GM19372 (cell line): ENCODE measurements at regions not wholly inside any gene's neighbourhood (a gene's known extent, or its start where the extent isn't known, plus 50 kb on each side); places are given as distances from the start of the nearest gene placed in this dataset.

Experiments
- ATAC-seq: cut with Tn5 transposase; IDR thresholded peaks from one replicate; pipeline ENCODE4 v1.9.1; 2021; ENCODE audit warnings: mild to moderate bottlenecking, low read depth, moderate library complexity; ENCODE audit not compliant: unreplicated experiment

DNA sequence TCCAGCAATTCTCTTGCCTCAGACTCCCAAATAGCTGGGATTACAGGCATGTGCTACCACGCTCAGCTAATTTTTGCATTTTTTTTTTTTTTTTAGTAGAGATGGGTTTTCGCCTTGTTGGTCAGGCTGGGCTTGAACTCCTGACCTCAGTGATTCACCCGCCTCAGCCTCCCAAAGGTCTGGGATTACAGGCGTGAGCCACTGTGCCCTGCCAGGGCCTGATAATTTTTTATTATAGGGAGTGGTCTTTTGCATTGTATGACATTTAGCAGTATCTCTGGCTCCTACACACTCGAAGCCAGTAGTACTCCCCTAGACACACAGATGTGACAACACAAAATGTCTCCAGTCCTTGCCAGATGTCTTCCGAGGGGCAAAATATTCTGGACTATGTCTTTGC is 124.0 kb downstream of the DKK1 start:
- ATAC-seq = no peak

DNA sequence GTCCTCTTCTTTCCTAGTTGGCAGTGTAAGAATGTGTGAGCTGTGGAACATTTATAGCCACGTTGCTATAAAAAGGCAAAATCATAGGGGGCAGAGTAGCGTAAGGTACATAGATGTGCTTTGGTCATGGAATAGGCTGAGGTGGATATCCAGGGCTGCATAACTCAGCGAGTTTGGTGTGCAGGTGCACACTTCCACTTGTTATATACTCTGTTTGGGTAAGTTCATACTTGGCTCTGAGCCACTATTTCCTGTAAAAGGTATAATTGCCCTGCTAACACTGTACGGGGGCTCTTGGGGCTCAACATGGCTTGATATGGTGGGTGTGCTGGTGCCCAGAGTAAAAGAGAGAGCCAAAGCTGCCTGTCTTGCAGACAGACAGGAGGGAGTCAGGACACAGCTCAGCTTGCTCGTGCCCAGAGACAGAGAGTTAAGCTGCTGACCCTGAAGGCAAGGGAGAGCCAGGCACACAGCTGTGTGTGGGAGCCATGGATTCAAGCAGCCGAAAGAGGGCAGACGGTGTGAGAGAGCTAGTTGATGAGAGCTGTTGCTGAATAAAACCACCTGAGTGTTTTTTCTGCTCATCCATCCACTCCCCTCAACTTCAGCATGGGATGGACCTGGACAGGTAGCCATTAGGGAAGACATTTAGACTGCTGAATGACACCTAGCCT is 126.7 kb downstream of the DKK1 start:
- ATAC-seq = no peak

DNA sequence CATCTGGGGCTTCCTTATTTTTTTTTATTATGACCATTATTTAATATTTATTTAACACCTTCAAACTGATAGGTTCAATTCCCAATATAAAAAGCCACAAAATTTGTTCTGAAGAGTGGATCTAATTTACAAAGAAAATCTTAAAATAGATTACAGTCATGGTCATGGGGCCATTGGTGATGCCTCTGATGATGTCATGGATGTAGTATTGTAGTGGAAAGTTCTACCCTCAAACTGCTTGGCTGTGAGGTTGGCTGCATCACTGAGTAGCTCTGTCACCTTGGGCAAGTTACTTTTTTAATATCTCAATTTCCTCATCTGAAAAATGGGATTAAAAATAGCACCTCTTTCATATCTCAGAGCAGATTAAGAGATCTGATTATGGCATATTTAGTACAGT is 128.5 kb downstream of the DKK1 start:
- ATAC-seq = no peak

DNA sequence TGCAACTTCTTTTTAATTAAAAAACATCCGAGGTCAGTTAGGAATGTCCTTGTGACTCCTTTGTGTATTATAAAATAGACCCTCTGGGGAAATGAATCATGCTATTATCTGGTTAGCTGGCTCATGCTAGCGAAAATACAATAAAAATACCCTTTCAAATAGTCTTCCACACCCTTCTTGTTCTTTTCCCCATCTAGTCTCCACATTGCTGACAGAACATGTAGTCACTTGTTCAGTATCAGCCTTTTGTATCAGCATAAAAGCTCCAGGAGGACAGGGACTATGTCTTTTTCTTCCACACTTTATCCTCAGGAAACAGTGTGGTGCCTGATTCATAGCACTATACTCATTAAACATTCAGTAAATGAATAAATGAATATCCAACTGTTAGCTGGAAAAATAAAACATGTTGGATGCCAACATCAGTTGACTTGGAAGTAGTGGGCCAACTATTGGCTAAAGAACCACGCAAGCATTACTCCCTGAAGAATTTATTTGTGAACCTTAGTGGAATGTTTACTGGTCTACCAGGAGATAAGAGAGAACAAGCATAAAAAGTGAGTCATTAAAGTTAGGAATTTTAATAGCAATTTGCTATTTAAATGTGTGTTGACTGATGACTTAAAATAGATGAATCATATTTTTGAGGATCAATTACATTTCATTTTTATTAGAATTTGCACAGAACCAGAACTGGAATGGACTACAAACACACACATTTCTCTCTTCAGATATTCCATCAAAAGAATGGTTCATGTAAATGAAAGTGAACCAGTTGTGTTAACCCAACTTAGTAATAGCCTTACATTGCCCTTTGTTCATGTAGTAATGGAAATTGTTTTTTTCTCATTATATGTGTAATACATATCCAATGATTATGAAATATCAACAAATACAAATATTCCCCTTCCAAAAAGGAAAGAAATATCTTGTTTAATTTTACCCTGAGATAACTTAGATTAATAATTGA is 129.6 kb downstream of the DKK1 start:
- no peak for ATAC-seq

DNA sequence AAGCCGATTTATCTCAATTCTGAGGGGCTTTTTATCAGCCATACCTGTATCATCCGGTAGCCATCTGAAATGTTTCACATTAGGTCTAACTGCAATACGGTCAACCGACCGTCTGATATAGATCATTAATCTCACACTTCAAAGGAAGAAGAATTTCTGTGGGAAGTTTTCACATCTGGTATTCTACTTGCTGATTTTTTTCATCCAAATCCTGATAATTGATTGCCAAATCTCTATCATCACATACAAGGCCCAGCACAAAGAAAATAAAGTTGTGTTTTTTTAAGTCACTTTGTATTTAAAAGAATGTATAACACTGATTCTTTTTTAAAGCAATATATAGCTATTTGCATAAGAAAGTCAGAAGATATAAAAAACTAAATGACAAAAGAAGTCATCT is 132.3 kb downstream of the DKK1 start:
- no peak for ATAC-seq

DNA sequence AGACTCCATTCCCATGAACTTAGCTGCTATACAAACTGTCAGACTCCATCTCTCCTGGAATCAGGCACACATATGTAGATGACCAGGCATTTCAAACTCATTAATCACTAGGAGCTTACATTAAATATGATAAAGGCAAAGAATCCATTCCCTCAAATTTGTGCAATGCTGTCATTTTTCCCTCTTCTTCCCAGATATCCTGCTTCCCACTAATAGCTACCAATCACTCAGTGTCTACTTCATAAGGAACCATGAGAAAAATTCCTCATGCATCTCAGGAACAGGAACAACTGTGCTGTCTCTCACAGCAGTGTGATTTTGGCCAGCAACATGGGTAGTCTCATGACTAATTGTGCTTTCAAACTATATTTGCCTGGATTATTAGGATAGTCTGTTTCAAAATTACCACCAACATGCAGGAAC is 133.9 kb downstream of the DKK1 start:
- no peak for ATAC-seq

DNA sequence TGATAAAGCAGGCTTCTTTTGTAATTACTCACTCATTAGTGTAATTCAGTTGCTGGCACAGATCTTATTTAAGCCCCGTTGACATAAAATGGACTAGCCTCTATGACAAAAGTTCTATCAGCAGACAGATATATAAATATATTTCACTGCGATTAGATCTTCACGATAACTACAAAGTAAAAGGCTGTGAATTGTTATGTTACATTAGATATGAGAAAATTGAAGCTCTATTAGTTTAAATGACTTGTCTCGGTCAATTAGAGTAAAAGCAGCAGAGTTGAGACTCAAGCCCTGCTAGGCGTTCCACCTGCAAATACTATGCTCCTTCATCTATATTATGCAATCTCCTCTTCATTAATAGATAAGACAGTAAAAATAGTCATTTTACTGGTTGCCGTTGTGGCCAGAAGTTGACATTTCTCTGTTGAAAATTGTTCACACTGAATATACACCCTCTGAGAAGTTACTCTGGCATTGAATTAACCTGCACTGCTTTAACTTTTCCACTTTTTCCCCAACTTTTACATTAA is 136.7 kb downstream of the DKK1 start:
- ATAC-seq = no peak

DNA sequence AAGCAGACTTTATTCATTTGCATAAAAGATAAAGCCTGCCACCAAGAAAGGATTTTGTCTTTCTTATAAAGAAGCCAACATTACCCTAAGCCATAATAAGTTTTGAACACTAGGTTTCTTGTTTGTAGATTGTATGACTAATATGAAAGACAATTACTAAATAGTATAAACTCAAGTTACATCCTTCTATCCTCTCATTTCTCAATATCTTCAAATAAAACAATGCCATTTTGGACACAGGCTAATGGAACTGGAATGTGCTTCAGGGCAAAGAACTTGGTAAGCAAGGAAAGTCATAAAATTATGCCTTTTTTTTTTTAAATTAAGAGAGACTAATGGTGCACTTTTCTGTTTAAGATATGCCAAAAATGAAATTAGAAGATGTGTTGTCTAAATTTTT is 137.7 kb downstream of the DKK1 start:
- no peak for ATAC-seq

DNA sequence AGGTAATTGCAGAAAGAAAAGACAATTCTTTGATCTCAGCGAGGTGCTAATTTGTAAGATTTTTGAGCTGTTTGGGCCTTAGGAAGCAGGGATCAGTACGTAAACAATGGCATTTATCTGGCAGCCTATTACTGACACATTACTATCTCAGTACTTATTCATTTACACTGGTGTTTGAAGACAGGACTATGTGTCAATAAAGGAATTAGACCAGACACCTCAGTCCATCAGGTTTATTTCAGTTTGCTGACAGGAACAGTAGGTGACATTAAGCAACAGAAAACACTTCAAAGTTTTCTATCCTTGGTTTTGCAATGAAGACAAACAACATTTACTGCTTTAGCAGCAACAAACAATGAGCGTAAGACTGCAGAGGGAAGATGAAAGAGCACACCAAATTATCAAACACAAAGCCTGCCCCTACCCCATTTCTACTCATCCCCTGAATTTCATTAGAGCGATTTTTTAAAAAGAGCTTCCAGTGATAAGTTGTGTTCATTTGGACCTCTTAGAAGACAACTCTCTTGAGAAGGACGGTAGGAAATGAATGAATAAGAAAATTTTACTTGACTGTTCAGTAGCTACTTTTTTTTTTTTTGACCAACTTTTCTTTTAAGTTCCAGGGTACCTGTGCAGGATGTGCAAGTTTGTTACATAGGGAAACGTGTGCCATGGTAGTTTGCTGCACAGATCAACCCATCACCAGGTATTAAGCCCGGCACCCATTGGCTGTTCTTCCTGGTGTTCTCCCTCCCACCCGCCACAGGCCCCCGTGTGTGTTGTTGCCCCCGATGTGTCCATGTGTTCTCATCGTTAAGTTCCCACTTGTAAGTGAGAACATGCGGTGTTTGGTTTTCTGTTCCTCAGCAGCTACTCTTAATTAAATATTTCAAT is 138.8 kb downstream of the DKK1 start:
- ATAC-seq = no peak

DNA sequence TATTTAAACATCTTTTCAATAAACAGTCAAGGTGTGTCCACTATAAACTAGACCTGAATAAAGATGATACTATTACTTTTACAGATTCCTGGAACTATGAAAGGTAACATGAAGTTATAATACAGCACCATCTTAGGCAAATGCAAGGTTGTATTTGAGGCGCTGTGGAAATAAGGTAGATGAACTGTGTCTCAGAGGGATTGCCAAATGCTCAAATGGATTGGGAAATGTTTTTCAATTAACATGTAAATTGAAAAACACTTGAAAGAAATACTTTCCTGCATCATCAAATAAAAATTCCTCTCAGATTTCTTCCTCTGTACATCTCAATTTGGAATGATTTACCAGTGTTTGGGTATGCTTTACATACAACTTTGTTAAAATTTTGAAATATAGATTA is 139.4 kb downstream of the DKK1 start:
- no peak for ATAC-seq

DNA sequence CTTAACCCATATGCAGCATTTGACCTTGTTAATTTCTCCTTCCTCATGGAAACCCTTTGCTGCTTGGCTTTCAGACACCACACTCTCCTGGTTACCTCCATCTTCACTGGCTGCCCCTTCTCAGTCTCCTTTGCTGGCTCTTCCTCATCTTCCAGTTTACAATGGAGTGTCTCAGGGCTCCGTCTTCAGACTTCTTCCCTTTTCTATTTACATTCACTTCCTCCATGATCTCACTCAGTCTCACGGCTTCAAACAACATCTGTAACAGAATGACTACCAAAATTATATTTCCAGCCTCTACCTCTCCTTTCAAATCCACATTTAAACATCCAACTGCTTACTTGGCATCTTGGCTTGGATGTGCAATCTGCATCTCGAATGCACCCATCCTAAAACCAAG is 140.4 kb downstream of the DKK1 start:
- no peak for ATAC-seq

DNA sequence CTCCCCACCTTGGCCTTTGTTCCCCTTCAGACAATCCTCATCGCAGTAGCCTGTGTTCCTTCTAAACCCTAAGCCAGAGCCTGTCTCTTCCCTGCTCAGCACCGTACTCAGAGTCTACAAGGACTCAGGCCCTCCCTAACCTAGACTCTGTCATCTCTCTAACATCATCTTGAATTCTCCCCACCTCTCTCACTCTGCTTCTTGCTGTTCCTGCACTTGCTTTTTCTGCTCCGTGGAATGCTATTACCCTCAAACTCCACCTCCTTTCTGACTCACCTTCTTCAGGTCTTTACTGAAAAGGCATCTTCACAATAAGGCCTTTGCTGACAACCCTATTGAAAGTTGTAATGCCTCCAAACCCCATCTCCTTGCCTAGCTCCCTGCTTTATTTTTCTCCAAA is 141.0 kb downstream of the DKK1 start:
- no peak for ATAC-seq

DNA sequence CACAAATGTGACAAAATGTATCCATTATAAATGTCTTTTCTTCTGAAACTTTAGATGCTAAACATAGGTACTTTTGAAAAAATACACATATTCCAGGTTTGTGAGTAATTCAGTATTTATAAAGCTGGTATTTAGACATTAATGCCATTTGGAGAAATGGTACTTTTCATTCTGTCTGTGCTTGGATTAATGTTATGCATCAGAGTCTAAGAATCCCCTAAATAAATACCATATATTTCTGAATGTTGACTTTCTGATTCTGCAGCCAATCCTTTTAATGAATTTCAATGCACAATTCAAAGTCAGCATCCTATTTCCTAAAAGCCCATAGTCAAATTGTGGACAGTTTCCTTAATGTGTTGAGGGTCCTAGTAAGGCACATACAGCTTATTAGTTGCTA is 145.0 kb downstream of the DKK1 start:
- ATAC-seq = no peak

DNA sequence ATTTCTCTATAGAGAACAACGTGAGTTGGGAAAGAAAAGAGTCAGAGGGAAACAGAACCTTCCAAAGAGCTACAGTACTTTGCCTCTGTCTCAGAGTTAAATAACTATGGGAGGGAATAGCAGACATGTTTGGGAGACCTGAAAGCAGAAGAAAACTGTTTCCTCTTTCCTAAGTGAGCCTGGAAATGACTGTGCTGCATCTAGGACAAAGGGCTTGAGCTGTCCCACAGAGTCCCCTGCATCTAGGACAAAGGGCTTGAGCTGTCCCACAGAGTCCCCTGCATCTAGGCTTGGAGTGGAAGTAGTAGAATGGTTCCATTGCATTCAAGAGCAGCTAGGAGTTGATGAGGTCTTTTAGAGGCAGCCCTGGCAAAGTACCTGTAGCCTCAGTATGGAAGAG is 149.7 kb downstream of the DKK1 start:
- ATAC-seq = no peak

DNA sequence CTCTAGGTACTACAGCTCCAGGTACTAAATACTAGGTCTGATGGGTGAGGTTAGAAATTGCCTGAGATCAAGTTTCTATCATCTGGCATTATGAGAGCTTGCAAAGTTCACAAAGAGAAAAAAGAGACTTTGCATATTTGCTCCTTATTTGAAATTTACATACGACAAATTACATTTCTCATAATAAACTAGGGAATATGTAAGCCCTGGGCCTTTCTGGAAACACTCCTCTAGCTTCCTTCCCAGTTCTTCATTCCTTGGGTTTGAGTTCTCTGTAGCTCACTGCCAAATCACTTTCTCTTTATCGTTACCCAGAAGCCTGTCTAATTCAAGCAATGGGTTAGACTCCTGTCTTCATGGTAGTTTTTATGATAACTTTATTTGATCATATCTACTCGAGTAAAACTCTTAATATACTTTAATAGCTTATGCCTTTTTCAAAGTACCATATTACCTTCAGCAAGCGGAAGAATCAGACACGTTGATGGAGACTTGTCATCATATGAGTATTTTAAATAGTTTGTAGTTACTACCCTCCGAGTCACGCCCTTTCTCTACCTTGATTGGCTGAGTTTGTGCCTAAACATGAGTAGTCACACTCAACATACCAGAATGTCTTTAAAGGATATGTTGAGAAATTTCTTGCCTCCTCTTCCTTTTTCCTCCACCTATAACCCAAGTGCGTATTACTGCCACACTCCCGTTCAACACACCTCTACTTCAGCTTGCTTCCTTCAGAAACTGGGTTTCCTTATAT is 150.5 kb downstream of the DKK1 start:
- no peak for ATAC-seq

DNA sequence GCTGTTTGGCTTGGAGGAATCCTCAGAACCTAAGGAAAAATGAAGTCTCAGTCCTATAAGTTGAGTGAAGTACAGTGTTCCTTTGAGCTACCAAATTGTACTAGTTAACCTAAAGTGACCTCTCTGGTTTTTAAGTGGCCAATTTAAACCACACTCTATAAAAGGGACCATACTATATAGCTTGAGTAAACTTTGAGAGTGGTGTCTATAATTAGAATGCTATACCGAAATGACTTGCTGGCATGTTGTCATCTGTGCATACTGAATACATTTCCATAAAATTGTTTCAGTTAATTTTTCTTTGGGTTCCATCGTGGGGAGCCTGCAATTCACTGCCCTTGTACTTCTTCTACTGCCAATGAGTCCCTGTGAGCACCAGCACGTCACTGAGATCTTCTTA is 151.1 kb downstream of the DKK1 start:
- no peak for ATAC-seq

DNA sequence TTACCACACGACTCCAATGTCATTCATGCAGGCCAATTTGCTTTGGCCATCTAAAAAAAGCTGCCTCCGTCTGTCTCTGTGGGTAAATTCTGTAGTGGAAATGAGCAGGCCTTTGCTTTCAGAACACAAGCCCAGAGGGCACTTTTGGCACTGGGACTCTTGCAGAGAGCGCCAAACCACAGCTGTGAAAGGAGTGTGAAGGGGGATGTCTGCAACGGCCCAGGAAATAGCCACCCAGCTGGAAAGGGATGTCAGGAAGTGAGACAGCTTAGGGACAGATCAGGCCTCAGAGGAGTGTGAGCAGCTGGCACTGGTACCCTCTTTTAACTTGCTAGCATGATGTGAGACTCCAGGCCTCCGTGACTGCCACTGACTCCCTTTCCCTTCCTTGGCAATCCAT is 152.4 kb downstream of the DKK1 start:
- ATAC-seq = no peak

DNA sequence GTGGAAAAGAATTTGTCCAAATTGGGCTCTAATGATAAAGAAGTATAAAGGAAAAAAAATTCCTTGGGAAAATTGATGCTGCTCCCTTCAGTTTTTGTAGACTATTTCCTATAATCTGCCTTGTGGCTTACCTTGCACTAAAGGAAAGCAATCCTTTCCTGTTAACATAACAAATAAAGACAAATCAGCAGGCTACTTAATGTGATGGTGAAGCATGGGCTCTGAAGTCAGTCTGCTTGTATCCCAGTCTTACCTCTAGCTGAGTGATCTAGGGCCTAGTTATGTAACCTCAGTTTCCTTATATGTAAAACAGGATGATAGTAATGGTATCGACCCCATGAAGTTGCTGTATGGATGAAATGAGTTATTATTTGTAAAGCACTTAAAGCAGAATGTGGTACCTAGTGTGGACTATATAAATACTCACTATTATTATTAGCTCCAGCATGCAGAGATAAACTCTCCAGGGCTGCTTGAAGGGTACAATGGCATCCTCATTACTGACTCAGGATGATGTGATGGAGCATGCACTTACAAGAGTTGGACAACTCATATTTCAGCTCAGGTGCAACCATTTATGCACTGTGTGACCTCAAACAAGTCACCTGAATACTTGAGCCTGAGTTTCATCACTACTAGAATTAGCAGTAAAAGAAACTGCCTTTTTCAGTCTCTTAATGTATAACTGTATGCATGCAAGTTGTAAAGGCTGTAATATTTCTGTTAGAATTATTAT is 156.1 kb downstream of the DKK1 start:
- no peak for ATAC-seq

DNA sequence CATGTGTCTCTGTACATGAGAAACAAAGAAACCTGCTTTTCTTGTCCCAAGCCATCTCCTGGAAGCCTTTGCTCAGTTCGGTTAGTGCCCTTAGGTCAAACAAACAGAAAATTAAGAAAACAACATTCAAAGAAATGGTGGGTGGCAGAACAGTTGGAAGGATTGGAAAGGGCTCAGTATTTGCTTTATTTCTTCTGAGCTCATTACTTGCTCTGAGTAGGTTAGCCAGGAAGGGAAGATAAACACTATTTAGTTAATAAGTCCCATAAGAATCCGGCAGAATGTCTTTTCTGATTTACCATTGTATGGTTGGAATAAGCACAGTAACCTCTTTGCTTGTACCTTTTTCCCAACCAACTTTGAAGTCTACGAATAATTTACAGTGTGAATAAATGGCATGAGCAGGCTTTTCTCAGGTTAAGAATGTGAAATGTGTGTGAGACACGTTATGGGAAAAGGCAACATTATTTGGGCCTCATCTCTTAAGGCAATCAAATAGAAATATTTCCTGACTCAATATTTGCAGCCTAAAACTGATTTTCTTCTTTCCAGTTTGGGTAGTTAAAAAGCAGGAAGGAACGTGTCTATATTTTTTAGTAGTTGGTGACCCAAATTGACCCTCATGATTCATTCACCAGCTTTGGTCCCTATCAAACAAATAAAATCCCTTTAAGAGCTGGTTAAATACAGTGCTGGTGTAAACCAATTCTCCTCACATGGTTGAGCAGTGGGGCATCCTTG is 158.5 kb downstream of the DKK1 start:
- no peak for ATAC-seq
